Posterior vena cava (tissue), 2 donors: ENCODE measurements at regions not wholly inside any gene's neighbourhood (a gene's known extent, or its start where the extent isn't known, plus 50 kb on each side); places are given as distances from the start of the nearest gene placed in this dataset.
"Not testable (repeated sequence)": the region's sequence is repeated elsewhere in the genome, so short reads cannot be mapped to it uniquely, and the experiment has no call there.

Experiments used
- DNase-seq: peaks from one replicate; pipeline ENCODE4 v3.0.0-alpha.2; 2020; ENCODE audit warnings: low spot score
- intact Hi-C, 2 donors: fragments of 100-400 bp; cut with DNase I; formaldehyde crosslinking; loops; one replicate each; pipeline versions ENCODE4 v1.14.1 to v1.14.2; 2022 to 2023
- donor health status: DM: yes; HTN: yes; CAD: no.
- donor health status: DM: yes; HTN: yes; CAD: no.

- intact Hi-C loops: no loop called here
- DNase-seq: no peak
These were observed 299.6 kb downstream of the INHBA start for GRCh38 chr7:41403291-41403690.

DNA sequence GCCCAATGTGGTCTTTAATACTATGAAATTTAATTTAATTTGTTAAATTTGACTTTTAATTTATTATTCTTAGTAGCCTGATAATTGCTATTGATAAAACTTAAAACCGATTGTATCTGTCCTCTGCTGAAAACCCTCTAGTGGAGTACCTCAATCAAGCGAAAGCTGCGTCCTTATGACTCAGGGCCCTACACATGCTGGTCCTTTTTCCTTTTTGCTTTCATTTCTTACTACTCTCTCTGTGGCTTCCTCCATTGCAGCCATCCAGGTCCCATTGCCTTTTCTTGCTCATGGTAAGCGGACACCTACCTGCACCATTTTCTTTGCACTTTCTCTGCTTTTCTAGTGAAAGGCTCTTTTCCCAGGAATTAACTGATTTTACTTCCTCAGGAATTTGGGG, 301.1 kb downstream of the INHBA start:
- intact Hi-C loops: no loop called here
- no peak for DNase-seq

GRCh38 chr7:41399171-41399570, 303.7 kb downstream of the INHBA start:
- intact Hi-C loops: no loop called here
- DNase-seq: no peak

DNA sequence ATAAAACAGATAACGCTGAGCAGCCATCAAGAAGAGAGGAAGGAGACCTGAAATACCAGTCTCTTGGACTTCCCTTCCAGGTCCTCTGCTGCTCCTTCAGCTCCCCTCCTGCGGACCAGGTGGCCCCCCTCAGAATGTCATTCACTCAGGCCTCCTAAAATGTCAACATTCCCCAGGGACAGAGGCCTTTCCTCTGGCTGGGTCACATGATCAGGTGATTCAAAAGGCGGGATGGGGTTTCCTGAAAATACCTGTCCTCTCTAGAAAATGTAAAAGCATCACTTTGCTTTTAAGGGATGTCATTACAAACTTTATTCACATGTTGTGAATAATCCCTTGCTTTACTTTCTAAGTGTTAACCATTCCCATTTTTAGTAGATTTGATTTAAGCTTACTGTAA, 311.1 kb downstream of the INHBA start:
- no peak for DNase-seq
- intact Hi-C loops: no loop called here

DNA sequence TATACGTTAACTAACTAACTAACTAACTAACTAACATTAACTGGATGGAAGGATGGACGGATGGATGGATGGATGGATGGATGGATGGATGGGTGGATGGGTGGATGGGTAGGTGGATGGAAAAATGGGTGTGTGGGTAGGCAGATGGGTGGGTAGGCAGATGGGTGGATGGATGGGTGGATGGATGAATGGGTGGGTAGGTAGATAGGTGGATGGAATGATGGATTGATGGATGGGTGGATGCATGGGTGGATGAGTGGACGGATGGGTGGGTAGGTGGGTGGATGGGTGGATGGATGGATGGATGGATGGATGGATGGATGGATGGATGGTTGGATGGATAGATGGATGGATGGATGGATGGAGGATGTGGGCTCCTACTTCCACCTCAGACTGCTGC, 314.0 kb downstream of the INHBA start:
- DNase-seq, intact Hi-C loops: not testable (repeated sequence)

DNA sequence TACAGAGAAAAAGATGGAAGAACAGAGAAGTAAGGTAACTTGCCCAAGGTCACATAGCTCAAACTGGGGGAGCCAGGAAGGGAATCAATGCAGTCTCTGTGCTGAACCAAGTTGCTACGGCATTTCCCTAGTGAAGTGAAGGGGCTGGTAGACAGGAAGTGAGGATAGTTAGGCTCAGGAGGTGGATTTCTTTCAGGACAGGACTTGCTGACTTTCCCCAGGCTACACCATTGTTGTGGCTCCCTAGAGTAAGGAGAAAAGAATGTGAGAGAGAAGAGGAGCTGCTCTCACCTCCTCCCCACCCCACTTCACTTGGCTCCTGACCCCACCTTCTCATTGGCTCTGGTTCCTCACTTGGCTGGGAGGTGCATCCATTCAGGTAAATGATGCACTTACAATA, 316.9 kb downstream of the INHBA start:
- no peak for DNase-seq
- intact Hi-C loops: no loop called here

DNA sequence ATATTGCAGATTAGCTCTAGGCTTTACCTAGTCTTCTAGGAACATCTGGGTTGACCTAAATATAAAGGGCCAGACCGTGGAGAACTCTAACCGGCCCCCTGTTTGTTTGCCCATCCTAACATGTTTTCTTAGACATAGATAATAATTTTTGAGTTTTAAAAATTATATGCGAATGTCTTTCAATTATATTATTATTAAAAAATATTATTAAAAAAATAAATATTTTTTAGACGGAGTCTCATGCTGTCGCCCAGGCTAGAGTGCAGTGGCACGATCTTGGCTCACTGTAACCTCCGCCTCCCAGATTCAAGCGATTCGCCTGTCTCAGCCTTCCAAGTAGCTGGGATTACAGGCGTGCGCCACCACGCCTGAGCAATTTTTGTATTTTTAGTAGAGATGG, 318.5 kb downstream of the INHBA start:
- intact Hi-C loops: no loop called here
- no peak for DNase-seq

GRCh38 chr7:41383596-41383995, 319.3 kb downstream of the INHBA start:
- intact Hi-C loops: no loop called here
- DNase-seq: no peak

- intact Hi-C loops: no loop called here
- no peak for DNase-seq
These were observed 324.7 kb downstream of the INHBA start for GRCh38 chr7:41378156-41378555.

DNA sequence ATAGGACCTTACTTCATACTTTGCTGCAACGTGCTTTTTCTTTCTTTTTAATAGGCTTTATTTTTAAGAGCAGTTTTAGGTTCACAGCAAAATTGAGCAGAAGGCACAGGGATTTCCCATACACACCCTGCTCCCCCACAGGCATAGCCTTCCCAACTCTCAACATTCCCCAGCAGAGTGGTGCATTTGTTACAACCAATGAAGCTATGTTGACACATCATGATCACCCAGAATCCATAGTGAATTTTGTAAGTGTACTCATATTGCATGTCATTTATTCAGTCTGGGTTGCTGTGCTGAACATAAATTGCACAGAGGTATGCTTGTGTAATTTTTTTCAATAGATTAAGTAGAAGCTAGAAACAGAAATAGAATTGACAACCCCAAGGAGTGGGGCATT, 327.3 kb downstream of the INHBA start:
- no peak for DNase-seq
- intact Hi-C loops: no loop called here

DNA sequence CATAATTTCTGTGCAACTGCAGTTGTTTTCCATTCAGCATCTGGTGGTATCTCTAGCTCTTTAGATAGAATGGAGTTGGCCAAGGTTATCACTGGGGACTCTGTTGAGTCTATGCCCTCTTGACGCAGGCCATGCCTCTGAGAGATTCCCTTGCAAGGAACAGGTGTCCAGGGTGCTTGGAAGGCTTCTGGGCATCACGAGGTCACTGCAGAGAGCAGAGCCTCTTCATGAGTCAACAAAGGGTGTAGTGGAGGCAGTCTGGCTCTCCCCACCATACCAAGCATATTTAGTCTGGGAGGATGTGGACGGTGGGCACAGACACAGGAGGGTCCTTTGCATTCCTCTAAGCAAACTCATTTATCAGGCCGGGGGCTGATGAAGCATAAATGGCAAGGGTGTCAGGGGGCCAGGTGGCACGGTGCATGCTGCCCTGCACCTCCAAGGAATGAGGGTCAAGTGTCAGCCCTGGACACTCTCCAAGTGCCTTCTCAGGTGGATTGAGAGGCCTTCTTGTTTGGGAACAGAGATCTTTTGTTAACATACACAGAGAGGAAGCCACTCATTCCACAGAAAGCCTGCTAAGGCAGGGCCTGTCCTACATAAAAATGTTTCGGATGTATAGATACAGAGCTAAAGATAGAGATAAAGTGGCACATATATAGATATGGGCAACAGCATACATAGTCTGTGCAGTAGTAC, 328.6 kb downstream of the INHBA start:
- DNase-seq: no peak
- intact Hi-C loops: no loop called here

DNA sequence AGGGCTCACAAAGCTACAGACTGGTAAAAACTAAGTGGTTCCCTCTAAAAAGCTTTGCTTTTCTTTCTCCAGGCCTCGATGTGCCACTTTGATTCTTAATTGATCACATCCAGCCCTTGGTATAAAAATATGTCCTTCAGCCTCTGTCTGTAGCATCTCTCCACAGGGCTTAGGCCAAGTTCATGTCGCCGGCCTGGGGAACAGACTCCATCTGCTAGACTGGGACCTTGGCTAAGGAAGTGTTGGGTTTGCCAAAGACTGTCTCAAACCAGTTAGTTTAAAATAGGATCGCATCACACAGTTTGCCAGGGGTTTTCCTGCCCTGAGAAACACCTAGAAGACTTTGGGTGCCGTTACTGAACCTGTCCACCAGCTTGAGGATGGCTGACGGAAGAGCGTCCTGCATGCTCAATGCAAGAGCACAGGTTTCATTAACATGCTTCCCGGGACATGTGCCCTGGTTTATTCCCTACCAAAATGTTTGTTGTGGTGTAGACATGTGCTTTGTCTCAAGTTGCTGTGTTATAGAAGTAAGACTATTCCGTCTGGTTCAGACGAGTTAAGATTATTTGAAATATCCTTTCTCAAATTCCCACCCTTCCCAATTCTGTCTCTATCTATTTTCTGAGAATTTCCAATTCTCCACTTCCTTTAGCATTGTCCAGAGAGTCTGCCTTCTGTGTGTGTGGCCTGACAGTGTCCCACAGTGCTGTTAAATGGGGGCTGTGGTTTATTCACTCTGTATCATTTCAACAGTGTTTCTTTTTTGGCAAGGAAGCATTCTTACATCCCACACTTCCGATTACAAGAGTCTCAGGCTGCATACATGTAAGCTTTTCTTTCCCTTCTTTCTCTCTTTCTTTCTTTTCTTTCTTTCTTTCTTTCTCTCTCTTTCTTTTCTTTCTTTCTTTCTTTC, 334.7 kb downstream of the INHBA start:
- DNase-seq: no peak
- intact Hi-C loops: no loop called here

GRCh38 chr7:41351091-41351490, 351.8 kb downstream of the INHBA start:
- DNase-seq: no peak
- intact Hi-C loops: no loop called here

- intact Hi-C loops: no loop called here
- no peak for DNase-seq
These were observed 356.0 kb downstream of the INHBA start for GRCh38 chr7:41346878-41347277.

- intact Hi-C loops: no loop called here
- DNase-seq: no peak
These were observed 362.8 kb downstream of the INHBA start for GRCh38 chr7:41339913-41340676.

DNA sequence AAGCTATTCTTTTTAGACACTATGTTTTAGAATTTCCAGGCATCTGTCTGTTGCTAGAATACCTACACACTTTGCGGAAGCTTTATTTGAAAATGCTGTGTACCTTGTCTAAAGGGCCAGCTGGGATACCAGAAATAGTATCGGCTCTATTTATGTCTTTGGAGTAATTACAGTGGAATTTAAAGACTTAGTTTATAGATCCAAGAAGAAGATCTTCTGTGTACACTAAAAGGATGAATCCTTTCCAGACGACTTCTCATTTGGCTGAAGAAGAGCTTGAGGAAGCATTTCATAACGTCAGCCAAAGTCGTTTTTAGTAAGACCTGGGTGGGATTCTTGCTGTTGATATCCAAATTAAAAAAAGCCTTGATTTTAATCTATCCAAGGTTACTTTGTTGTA, 365.9 kb downstream of the INHBA start:
- intact Hi-C loops: no loop called here
- no peak for DNase-seq

GRCh38 chr7:41336455-41336952, 366.4 kb downstream of the INHBA start:
- intact Hi-C loops: no loop called here

GRCh38 chr7:41334071-41334862, 368.6 kb downstream of the INHBA start:
- no peak for DNase-seq
- intact Hi-C loops: no loop called here

More at GRCh38 chr7:41336455-41336952, 366.4 kb downstream of the INHBA start:
- DNase-seq: no peak

GRCh38 chr7:41333511-41333910, 369.4 kb downstream of the INHBA start:
- DNase-seq: no peak
- intact Hi-C loops: no loop called here
